ENCODE measurements at regions not wholly inside any gene's neighbourhood (a gene's known extent, or its start where the extent isn't known, plus 50 kb on each side); places are given as distances from the start of the nearest gene placed in this dataset.
A peak's percentile ranks its signal among the peaks of the same experiment; 100 is the strongest.

DNA sequence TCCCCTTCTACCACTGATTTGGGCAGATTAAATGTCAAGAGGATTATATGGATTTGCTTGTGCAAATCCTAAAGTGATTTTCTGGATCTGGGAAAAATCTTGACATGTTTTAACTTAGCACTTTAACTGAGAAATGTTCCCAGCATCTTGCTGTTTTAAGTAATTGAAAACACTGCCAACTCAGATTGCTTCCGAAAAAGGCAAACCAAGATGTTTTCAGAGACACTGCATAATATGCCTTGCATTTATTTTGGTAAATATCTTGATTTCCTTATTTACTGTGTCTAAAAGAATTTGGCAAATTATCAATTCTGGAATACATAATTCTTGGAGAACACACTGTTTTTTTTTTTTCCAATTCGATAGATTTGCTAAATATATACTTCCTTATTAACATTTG lies 385.0 kb upstream of the FAM98A start:
- TF ChIP-seq, protein P1, sequence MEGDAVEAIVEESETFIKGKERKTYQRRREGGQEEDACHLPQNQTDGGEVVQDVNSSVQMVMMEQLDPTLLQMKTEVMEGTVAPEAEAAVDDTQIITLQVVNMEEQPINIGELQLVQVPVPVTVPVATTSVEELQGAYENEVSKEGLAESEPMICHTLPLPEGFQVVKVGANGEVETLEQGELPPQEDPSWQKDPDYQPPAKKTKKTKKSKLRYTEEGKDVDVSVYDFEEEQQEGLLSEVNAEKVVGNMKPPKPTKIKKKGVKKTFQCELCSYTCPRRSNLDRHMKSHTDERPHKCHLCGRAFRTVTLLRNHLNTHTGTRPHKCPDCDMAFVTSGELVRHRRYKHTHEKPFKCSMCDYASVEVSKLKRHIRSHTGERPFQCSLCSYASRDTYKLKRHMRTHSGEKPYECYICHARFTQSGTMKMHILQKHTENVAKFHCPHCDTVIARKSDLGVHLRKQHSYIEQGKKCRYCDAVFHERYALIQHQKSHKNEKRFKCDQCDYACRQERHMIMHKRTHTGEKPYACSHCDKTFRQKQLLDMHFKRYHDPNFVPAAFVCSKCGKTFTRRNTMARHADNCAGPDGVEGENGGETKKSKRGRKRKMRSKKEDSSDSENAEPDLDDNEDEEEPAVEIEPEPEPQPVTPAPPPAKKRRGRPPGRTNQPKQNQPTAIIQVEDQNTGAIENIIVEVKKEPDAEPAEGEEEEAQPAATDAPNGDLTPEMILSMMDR (IDR thresholded peaks at IDR 0.05) = no peak
- no peak overlapping the region for H3K4me3 Mint-ChIP-seq
- H3K27ac Mint-ChIP-seq = no peak overlapping the region
- DNase-seq = no peak
- no peaks in the 10 kb centered on the region for H3K9me3 Mint-ChIP-seq
- H3K4me1 Mint-ChIP-seq = no peaks in the 10 kb centered on the region
- no peaks in the 10 kb centered on the region for H3K27me3 Mint-ChIP-seq (ENCODE audit: low read depth, poor library complexity)
- H3K36me3 Mint-ChIP-seq (ENCODE audit: low read depth) = no peaks in the 10 kb centered on the region

DNA sequence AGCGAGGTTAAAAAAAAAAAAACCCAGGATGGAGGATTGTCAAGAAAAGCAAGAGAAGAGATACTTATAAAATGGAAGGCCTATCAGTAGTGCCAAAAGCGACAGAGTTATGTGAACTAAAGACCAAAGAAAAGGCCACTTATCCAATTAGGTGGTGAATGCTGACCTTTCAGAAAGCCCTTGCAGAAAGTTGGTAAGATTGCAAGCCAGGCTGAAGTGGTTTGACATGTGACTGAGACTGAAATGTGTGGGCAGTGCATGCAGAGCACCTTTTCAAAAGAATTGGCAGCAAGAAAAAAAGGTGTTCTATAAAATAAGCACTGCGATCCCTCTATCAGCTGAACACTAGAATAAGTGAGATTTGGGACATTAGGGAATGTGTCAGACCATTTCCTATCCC lies 379.4 kb upstream of the FAM98A start:
- Mint-ChIP-seq H3K36me3 (ENCODE audit: low read depth) (no peaks in the 10 kb centered on the region), H3K27me3 (ENCODE audit: low read depth, poor library complexity) (no peaks in the 10 kb centered on the region), H3K27ac (no peak overlapping the region), H3K4me3 (no peak overlapping the region), H3K4me1 (no peaks in the 10 kb centered on the region), H3K9me3 (peaks cover 13% of the 10 kb centered on the region)
- no peak for DNase-seq
- TF ChIP-seq, protein P1 (IDR thresholded peaks at IDR 0.05) = no peak

DNA sequence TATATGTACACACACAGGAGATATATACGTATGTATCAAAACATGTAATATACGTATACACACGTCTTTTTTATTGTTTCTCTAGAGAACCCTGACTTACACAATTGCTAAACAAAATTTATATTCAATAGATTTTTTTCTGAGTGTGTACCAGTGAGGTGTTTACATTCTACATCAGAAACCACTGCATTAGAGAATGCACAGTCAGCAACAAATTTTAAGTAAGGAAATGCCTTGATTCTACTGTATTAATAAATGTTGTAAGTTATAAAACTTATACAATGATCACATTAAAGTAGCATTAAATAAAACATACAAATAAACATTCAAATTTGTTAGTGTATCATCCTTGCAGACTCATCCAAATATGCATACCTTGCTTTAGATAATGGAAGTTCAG lies 376.4 kb upstream of the FAM98A start:
- Mint-ChIP-seq H3K4me3 (no peak overlapping the region), H3K4me1 (no peaks in the 10 kb centered on the region), H3K36me3 (ENCODE audit: low read depth) (no peaks in the 10 kb centered on the region), H3K27me3 (ENCODE audit: low read depth, poor library complexity) (no peaks in the 10 kb centered on the region), H3K27ac (no peak overlapping the region), H3K9me3 (peaks cover 13% of the 10 kb centered on the region)
- no peak for DNase-seq
- TF ChIP-seq, protein P1 (IDR thresholded peaks at IDR 0.05) = no peak

DNA sequence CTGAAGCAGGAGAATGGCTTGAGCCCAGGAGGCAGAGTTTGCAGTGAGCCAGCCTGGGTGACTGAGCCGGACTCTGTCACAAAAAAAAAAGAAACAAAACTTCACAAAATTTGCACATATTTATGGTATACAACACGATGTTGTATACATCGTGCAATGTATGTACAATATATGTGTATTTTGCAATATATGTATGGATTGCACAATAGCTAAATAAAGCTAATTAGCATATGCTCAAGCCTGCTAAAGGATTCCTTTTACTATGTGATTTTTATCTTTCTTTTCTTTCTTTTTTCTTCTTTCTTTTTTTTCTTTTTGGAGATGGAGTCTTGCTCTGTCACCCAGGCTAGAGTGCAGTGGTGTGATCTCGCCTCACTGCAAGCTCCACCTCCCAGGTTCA lies 368.0 kb upstream of the FAM98A start:
- H3K4me3 Mint-ChIP-seq = no peak overlapping the region
- H3K36me3 Mint-ChIP-seq (ENCODE audit: low read depth) = no peaks in the 10 kb centered on the region
- TF ChIP-seq, protein P1 (IDR thresholded peaks at IDR 0.05) = no peak

DNA sequence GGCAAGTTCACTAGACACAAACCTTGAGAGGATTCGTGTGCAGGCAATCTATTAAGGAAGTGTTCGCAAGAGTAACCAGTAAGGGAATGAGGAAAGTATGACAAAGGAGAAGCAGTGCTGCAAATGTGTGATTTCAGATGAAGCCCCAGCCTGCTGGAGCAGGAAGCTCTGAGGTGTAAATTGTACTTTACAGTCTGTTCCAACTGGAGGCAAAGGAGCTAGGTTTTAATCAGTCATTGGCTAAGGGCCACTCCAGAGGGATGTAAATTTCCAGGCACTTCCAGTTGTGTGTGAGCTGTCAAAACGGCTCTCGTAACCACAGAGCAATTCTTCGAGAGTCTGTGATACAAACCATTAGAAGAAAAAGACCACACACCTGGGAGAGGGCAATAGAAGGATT lies 359.5 kb upstream of the FAM98A start:
- TF ChIP-seq, protein P1 (IDR thresholded peaks at IDR 0.05) = no peak
- Mint-ChIP-seq H3K4me1 (peaks cover 10% of the 10 kb centered on the region), H3K36me3 (ENCODE audit: low read depth) (no peaks in the 10 kb centered on the region), H3K9me3 (no peaks in the 10 kb centered on the region), H3K27me3 (ENCODE audit: low read depth, poor library complexity) (peaks cover 4% of the 10 kb centered on the region), H3K4me3 (no peak overlapping the region), H3K27ac (peak overlapping the region; percentile 19)
- DNase-seq = peak; percentile 2

More for the DNA sequence above, 368.0 kb upstream of the FAM98A start:
- H3K27ac Mint-ChIP-seq = no peak overlapping the region
- DNase-seq = no peak
- H3K27me3 Mint-ChIP-seq (ENCODE audit: low read depth, poor library complexity) = peaks cover 2% of the 10 kb centered on the region
- no peaks in the 10 kb centered on the region for H3K9me3 Mint-ChIP-seq
- peaks cover 4% of the 10 kb centered on the region for H3K4me1 Mint-ChIP-seq

DNA sequence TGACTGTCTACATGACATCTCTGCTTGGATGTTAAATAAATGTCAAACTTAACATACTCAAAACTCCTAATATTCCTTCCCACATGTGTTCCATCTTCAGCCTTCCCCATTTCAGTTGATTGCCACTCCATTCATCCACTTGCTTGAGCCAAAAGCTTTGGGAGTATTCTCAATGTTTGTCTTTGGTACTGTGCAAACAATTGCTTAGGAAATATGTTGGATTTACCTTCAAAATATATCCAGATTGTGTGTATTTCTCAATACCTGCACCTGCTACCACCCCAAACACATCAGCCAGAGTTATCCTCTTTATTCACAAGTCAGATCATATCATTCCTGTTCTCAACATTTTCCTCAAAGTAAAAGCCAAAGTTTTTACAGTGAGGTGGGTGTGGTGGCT lies 350.3 kb upstream of the FAM98A start:
- no peak overlapping the region for H3K27ac Mint-ChIP-seq
- TF ChIP-seq, protein P1 (IDR thresholded peaks at IDR 0.05) = no peak
- DNase-seq = no peak
- H3K36me3 Mint-ChIP-seq (ENCODE audit: low read depth) = no peaks in the 10 kb centered on the region
- H3K4me1 Mint-ChIP-seq = peaks cover 14% of the 10 kb centered on the region
- peaks cover 21% of the 10 kb centered on the region for H3K9me3 Mint-ChIP-seq
- peaks cover 4% of the 10 kb centered on the region for H3K27me3 Mint-ChIP-seq (ENCODE audit: low read depth, poor library complexity)
- no peak overlapping the region for H3K4me3 Mint-ChIP-seq

Data from nephron progenitor cell (in vitro differentiated cells).